ENCODE measurements at regions not wholly inside any gene's neighbourhood (a gene's known extent, or its start where the extent isn't known, plus 50 kb on each side); places are given as distances from the start of the nearest gene placed in this dataset.

- no peaks in the 10 kb centered on the region for H4K20me1 ChIP-seq (replicated peaks in 1 of 2; ENCODE audit: control insufficient read depth in 1 of 2, insufficient read depth in 2 of 2, low read length in 2 of 2)
- H4K8ac ChIP-seq (ENCODE audit: extremely low read depth, insufficient read depth, low read length) = no peak overlapping the region
- no peaks in the 10 kb centered on the region for H3K79me1 ChIP-seq (ENCODE audit: low read depth, low read length)
- no peaks in the 10 kb centered on the region for H3K23me2 ChIP-seq (ENCODE audit: low read depth, low read length)
- H3K56ac ChIP-seq (replicated peaks; ENCODE audit: insufficient read length, low read depth, low read length) = no peak overlapping the region
- ChIA-PET CTCF (ENCODE audit: partially characterized antibody) (interaction anchor here (1.2 kb wide), 1 partner anchor 65 kb away, joined by 3 read pairs; no protein-coding TSS in a partner anchor), POLR2A (ENCODE audit: partially characterized antibody) (no interaction called here)
- H2BK120ac ChIP-seq (replicated peaks; ENCODE audit: low read depth, low read length) = no peak overlapping the region
- peaks cover 0 to 2% of the 10 kb centered on the region in 2 experiments; a peak in 1 of 4 replicates for H3K9me3 ChIP-seq (ENCODE audit: insufficient read depth in 2 of 2, low read depth in 1 of 2, low read length in 1 of 2)
- H3K79me2 ChIP-seq (ENCODE audit: control insufficient read depth in 1 of 2, insufficient read depth in 2 of 2, low read length in 2 of 2) = no peaks in the 10 kb centered on the region
- H4K91ac ChIP-seq (replicated peaks; ENCODE audit: insufficient read length, low read length) = no peak overlapping the region
- H2BK5ac ChIP-seq (ENCODE audit: low read depth, low read length) = no peak overlapping the region
- H2BK15ac ChIP-seq (ENCODE audit: low read length) = no peak overlapping the region
- H3K4me3 ChIP-seq (ENCODE audit: extremely low read depth in 1 of 4, insufficient read depth in 2 of 4, low read depth in 3 of 4, low read length in 4 of 4) = no peak overlapping the region
- no peak overlapping the region for H3K9ac ChIP-seq (replicated peaks in 1 of 4; ENCODE audit: extremely low read depth in 1 of 4, low read depth in 3 of 4, low read length in 3 of 4)
- H3K27ac ChIP-seq (ENCODE audit: low read depth, low read length) = no peak overlapping the region
- no peak overlapping the region for H3K18ac ChIP-seq (ENCODE audit: extremely low read depth, low read length)
- H3K23ac ChIP-seq (ENCODE audit: insufficient read length) = no peak overlapping the region
- H3K14ac ChIP-seq (ENCODE audit: insufficient read length) = no peak overlapping the region
- H2AK5ac ChIP-seq (ENCODE audit: low read depth, low read length) = no peak overlapping the region
- H3K4me2 ChIP-seq (ENCODE audit: insufficient read depth in 1 of 2, low read depth in 2 of 2, low read length in 2 of 2) = no peak overlapping the region
- no peaks in the 10 kb centered on the region for H3K27me3 ChIP-seq (replicated peaks in 1 of 4; ENCODE audit: control insufficient read depth in 3 of 4, extremely low read depth in 1 of 4, insufficient read depth in 3 of 4, low read length in 3 of 4)
- H2AFZ ChIP-seq (ENCODE audit: low read length) = no peak overlapping the region
- H3K36me3 ChIP-seq (ENCODE audit: control insufficient read depth in 2 of 4, insufficient read depth in 4 of 4, low read length in 3 of 4) = no peaks in the 10 kb centered on the region
- no peaks in the 10 kb centered on the region for H3K4me1 ChIP-seq (replicated peaks in 1 of 4; ENCODE audit: control insufficient read depth in 3 of 4, insufficient read depth in 4 of 4, low read length in 3 of 4)
- WGBS, 2 experiments (ENCODE audit: extremely low coverage in 1 of 2, insufficient coverage in 1 of 2, insufficient read length in 1 of 2, insufficient replicate concordance in 2 of 2, low coverage in 1 of 2, low lambda C conversion rate in 2 of 2, missing lambda C conversion rate in 1 of 2) = 88% methylated on average over 1 of the region's 1 CpG; no CpG with 5 or more reads in 1 of the 2 experiments
- DNase-seq (ENCODE audit: low read depth in 1 of 2, low spot score in 2 of 2) = no peak
- no peak for FAIRE-seq
- H2BK20ac ChIP-seq (ENCODE audit: low read length) = no peak overlapping the region
- H4K5ac ChIP-seq (ENCODE audit: insufficient read length, low read depth, low read length) = no peak overlapping the region
- H3K4ac ChIP-seq (replicated peaks; ENCODE audit: insufficient read length, low read depth, low read length) = no peak overlapping the region
- no peak overlapping the region for H2BK12ac ChIP-seq (ENCODE audit: low read depth, low read length)
- TF ChIP-seq CREB1 (IDR thresholded peaks at IDR 0.05) (no peak), EZH2 (IDR thresholded peaks at IDR 0.05; ENCODE audit: low read depth, low read length, severe bottlenecking) (no peak), KDM4A (IDR thresholded peaks at IDR 0.05; ENCODE audit: low read depth, low read length, severe bottlenecking) (no peak), BCL11A (IDR thresholded peaks at IDR 0.05; ENCODE audit: low read depth in 2 of 2, low read length in 2 of 2) (no peak), FOSL1 (IDR thresholded peaks at IDR 0.05; ENCODE audit: insufficient read depth, low read depth, low read length) (no peak), GTF2F1 (IDR thresholded peaks at IDR 0.05; ENCODE audit: borderline replicate concordance, low read depth, low read length) (no peak), CTCF (IDR thresholded peaks at IDR 0.05; ENCODE audit: control extremely low read depth in 1 of 3, insufficient read depth in 1 of 3, low read depth in 1 of 3, low read length in 3 of 3) (no peak), RFX5 (IDR thresholded peaks at IDR 0.05; ENCODE audit: borderline replicate concordance, low read depth, low read length) (no peak), CEBPB (IDR thresholded peaks at IDR 0.05; ENCODE audit: low read depth, low read length) (no peak), SIX5 (IDR thresholded peaks at IDR 0.05; ENCODE audit: low read depth, low read length) (no peak), POLR2AphosphoS5 (IDR thresholded peaks at IDR 0.05; ENCODE audit: low read depth, low read length) (no peak), SIRT6 (IDR thresholded peaks at IDR 0.05; ENCODE audit: low read length) (no peak), ZNF274 (IDR thresholded peaks at IDR 0.05; ENCODE audit: borderline replicate concordance, extremely low read depth, low read length) (no peak), SP1 (IDR thresholded peaks at IDR 0.05; ENCODE audit: low read depth, low read length) (no peak)
Observed at GRCh38 chr6:12417191-12417590, 127.0 kb downstream of the EDN1 start.

Measured in H1 (cell line).